IMR-90 (cell line): ENCODE measurements at regions not wholly inside any gene's neighbourhood (a gene's known extent, or its start where the extent isn't known, plus 50 kb on each side); places are given as distances from the start of the nearest gene placed in this dataset.

Experiments used
- ATAC-seq: fragments of 200-7000 bp; cut with Tn5 transposase; 2 replicates; pipeline ENCODE4 v1.9.1; 2020; ENCODE audit warnings: low read depth, mild to moderate bottlenecking, moderate library complexity
- BruUV-seq: library from RNA; stranded (reverse); fragments of 400-500 nt; replicated peaks from 2 replicates; lab custom pipeline; 2021; lab: Mats Ljungman, UMichigan
- CTCF ChIA-PET: fragments of 300-600 bp; formaldehyde crosslinking; extraction: SDS; loops from one replicate; lab custom pipeline; 2021; ENCODE audit warnings: antibody characterized with exemption; lab: Yijun Ruan, JAX
- POLR2A ChIA-PET: fragments of 300-600 bp; sonication (Branson Sonifier 250); formaldehyde crosslinking; loops from one replicate; lab custom pipeline; 2022; ENCODE audit warnings: antibody characterized with exemption; ENCODE audit not compliant: unreplicated experiment; lab: Charles Lee
- DNase-seq: peaks from one replicate; pipeline ENCODE4 v3.0.0; 2013
- H2AFZ ChIP-seq: replicated peaks from 2 replicates; pipeline ENCODE3; 2013; ENCODE audit warnings: low read length, mild to moderate bottlenecking; ENCODE audit not compliant: poor library complexity
- H2AK5ac ChIP-seq: 2 replicates; pipeline ENCODE4 v1.6.1; 2013; ENCODE audit warnings: low read depth, low read length, inconsistent platforms
- H2AK9ac ChIP-seq: replicated peaks from 2 replicates; pipeline ENCODE3; 2013; ENCODE audit warnings: mild to moderate bottlenecking, low read depth, low read length, moderate library complexity; ENCODE audit not compliant: poor library complexity
- H2BK120ac ChIP-seq: 2 replicates; pipeline ENCODE4 v1.6.1; 2013; ENCODE audit warnings: low read depth, low read length, inconsistent platforms
- H2BK15ac ChIP-seq: 3 replicates; pipeline ENCODE4 v1.6.1; 2013; ENCODE audit warnings: low read depth, low read length, inconsistent platforms
- H2BK20ac ChIP-seq: 2 replicates; pipeline ENCODE4 v1.6.1; 2013; ENCODE audit warnings: low read depth, mild to moderate bottlenecking, inconsistent platforms, low read length, moderate library complexity
- H2BK5ac ChIP-seq: 2 replicates; pipeline ENCODE4 v1.6.1; 2013; ENCODE audit warnings: mild to moderate bottlenecking, low read depth, low read length, inconsistent platforms; ENCODE audit not compliant: poor library complexity, severe bottlenecking
- H3K14ac ChIP-seq: replicated peaks from 2 replicates; pipeline ENCODE4 v1.6.1; 2013; ENCODE audit warnings: low read depth, low read length, inconsistent platforms
- H3K18ac ChIP-seq: 2 replicates; pipeline ENCODE4 v1.6.1; 2013; ENCODE audit warnings: low read depth, low read length, control low read depth
- H3K23ac ChIP-seq: 2 replicates; pipeline ENCODE4 v1.6.1; 2013; ENCODE audit warnings: low read depth, low read length, inconsistent platforms
- H3K27ac ChIP-seq: 2 replicates; pipeline ENCODE4 v1.5.1; 2013; ENCODE audit warnings: mild to moderate bottlenecking, control low read depth, low read length; ENCODE audit not compliant: insufficient read depth
- H3K27me3 ChIP-seq: 2 replicates; pipeline ENCODE4 v1.6.1; 2013; ENCODE audit warnings: low read length; ENCODE audit not compliant: control insufficient read depth, insufficient read depth
- H3K36me3 ChIP-seq: 2 replicates; pipeline ENCODE4 v1.6.1; 2013; ENCODE audit warnings: low read length, mixed read lengths; ENCODE audit not compliant: control insufficient read depth, insufficient read depth
- H3K4ac ChIP-seq: 2 replicates; pipeline ENCODE4 v1.6.1; 2013; ENCODE audit warnings: low read depth, low read length, inconsistent platforms
- H3K4me1 ChIP-seq: 2 replicates; pipeline ENCODE4 v1.6.1; 2013; ENCODE audit warnings: low read length, mixed read lengths; ENCODE audit not compliant: control insufficient read depth, insufficient read depth
- H3K4me2 ChIP-seq: 2 replicates; pipeline ENCODE4 v1.6.1; 2013; ENCODE audit warnings: low read depth, mild to moderate bottlenecking, control low read depth, low read length, moderate library complexity
- H3K4me3 ChIP-seq: 2 replicates; pipeline ENCODE4 v1.5.1; 2013; ENCODE audit warnings: low read depth, mild to moderate bottlenecking, control low read depth, low read length, moderate library complexity; ENCODE audit not compliant: insufficient read depth
- H3K56ac ChIP-seq: 2 replicates; pipeline ENCODE4 v1.6.1; 2013; ENCODE audit warnings: low read length, inconsistent platforms; ENCODE audit not compliant: insufficient read depth; ENCODE audit errors: extremely low read depth
- H3K79me1 ChIP-seq, 2 experiments: 2 replicates each; pipeline ENCODE4 v1.6.1; 2013; ENCODE audit warnings: low read length in 2 of 2, inconsistent platforms in 1 of 2, low read depth in 1 of 2
- H3K9ac ChIP-seq: 2 replicates; pipeline ENCODE4 v1.6.1; 2013; ENCODE audit warnings: low read depth, low read length, control low read depth
- H3K9me1 ChIP-seq: 2 replicates; pipeline ENCODE4 v1.6.1; 2013; ENCODE audit warnings: low read length, inconsistent platforms; ENCODE audit not compliant: insufficient read depth
- H3K9me3 ChIP-seq: 2 replicates; pipeline ENCODE4 v1.6.1; 2013; ENCODE audit warnings: low read length; ENCODE audit not compliant: control insufficient read depth, insufficient read depth
- H4K20me1 ChIP-seq: 2 replicates; pipeline ENCODE4 v1.6.1; 2013; ENCODE audit warnings: low read length, inconsistent platforms; ENCODE audit not compliant: insufficient read depth
- H4K5ac ChIP-seq: 2 replicates; pipeline ENCODE4 v1.6.1; 2013; ENCODE audit warnings: mild to moderate bottlenecking, low read depth, low read length, control low read depth
- H4K8ac ChIP-seq, 2 experiments: 2 replicates each; pipeline ENCODE4 v1.6.1; 2013; ENCODE audit warnings: low read depth in 2 of 2, low read length in 2 of 2, control low read depth in 1 of 2, inconsistent platforms in 1 of 2
- H4K91ac ChIP-seq: 2 replicates; pipeline ENCODE4 v1.6.1; 2013; ENCODE audit warnings: low read depth, low read length, inconsistent platforms; ENCODE audit not compliant: insufficient read depth
- BHLHE40 ChIP-seq: fragments of 150-350 bp; IDR thresholded peaks from 2 replicates; pipeline ENCODE4 v1.6.1; 2016; ENCODE audit warnings: mild to moderate bottlenecking, low read depth, low read length
- CEBPB ChIP-seq: IDR thresholded peaks from 2 replicates; pipeline ENCODE4 v1.6.1; 2012; ENCODE audit warnings: low read depth, low read length, improper control_type of control experiment
- CHD1 ChIP-seq: IDR thresholded peaks from 2 replicates; pipeline ENCODE4 v1.6.1; 2012; ENCODE audit warnings: low read depth, low read length, improper control_type of control experiment
- CTCF ChIP-seq: conservative IDR thresholded peaks from 2 replicates; pipeline ENCODE4 v1.5.1; 2012; ENCODE audit warnings: mild to moderate bottlenecking, low read depth, low read length, improper control_type of control experiment
- ELK1 ChIP-seq: fragments of 150-350 bp; IDR thresholded peaks from 2 replicates; pipeline ENCODE4 v1.6.1; 2016; ENCODE audit warnings: low read depth, mild to moderate bottlenecking, low read length, moderate library complexity, borderline replicate concordance
- MAFK ChIP-seq: IDR thresholded peaks from 2 replicates; pipeline ENCODE4 v1.6.1; 2012; ENCODE audit warnings: low read depth, low read length, improper control_type of control experiment
- MAZ ChIP-seq: IDR thresholded peaks from 2 replicates; pipeline ENCODE4 v1.6.1; 2012; ENCODE audit warnings: low read depth, mild to moderate bottlenecking, low read length, improper control_type of control experiment, moderate library complexity, borderline replicate concordance
- MXI1 ChIP-seq: IDR thresholded peaks from 2 replicates; pipeline ENCODE4 v1.6.1; 2012; ENCODE audit warnings: low read depth, mild to moderate bottlenecking, low read length, moderate library complexity, borderline replicate concordance
- NFE2L2 ChIP-seq: fragments of 150-350 bp; IDR thresholded peaks from 2 replicates; pipeline ENCODE4 v1.6.1; 2016; ENCODE audit warnings: low read depth, mild to moderate bottlenecking, low read length
- POLR2A ChIP-seq: IDR thresholded peaks from 2 replicates; pipeline ENCODE4 v1.6.1; 2012; ENCODE audit warnings: mild to moderate bottlenecking, low read depth, low read length
- RAD21 ChIP-seq: IDR thresholded peaks from 2 replicates; pipeline ENCODE4 v1.6.1; 2012; ENCODE audit warnings: low read length, improper control_type of control experiment
- RCOR1 ChIP-seq: IDR thresholded peaks from 2 replicates; pipeline ENCODE4 v1.6.1; 2012; ENCODE audit warnings: mild to moderate bottlenecking, low read length, improper control_type of control experiment; ENCODE audit not compliant: insufficient replicate concordance
- RFX5 ChIP-seq: IDR thresholded peaks from 2 replicates; pipeline ENCODE4 v1.8.0; 2012; ENCODE audit warnings: low read depth, mild to moderate bottlenecking, low read length, moderate library complexity
- SMC3 ChIP-seq: fragments of 150-350 bp; IDR thresholded peaks from 2 replicates; pipeline ENCODE4 v1.6.1; 2016; ENCODE audit warnings: low read depth, mild to moderate bottlenecking, antibody characterized with exemption, low read length, moderate library complexity
- USF2 ChIP-seq: fragments of 150-350 bp; IDR thresholded peaks from 2 replicates; pipeline ENCODE4 v1.6.1; 2017; ENCODE audit warnings: mild to moderate bottlenecking, antibody characterized with exemption, low read length, low read depth
- WGBS, 2 experiments: methylation state at CpG; one replicate each; pipeline versions ENCODE4 v1.1.5 to v1.1.7; 2013; ENCODE audit warnings: missing lambda C conversion rate in 2 of 2; ENCODE audit not compliant: insufficient read length in 1 of 2; ENCODE audit errors: extremely low coverage in 2 of 2; 5-methylcytosine and 5-hydroxymethylcytosine counted together
- dilution Hi-C: fragments of 300-500 bp; cut with HindIII; formaldehyde crosslinking; loops from one replicate; pipeline ENCODE4 v1.14.3; 2018; ENCODE audit warnings: low sequenced_read_pairs; ENCODE audit not compliant: unreplicated experiment
- in situ Hi-C: fragments of 300-500 bp; cut with MboI; formaldehyde crosslinking; loops from 3 replicates; pipeline ENCODE4 v1.14.3; 2019; ENCODE audit warnings: low sequenced_read_pairs, inconsistent platforms, mixed read lengths
- intact Hi-C: fragments of 100-400 bp; cut with micrococcal nuclease; formaldehyde crosslinking; loops from 2 replicates; pipeline ENCODE4 v1.10.0; 2022

- H3K4me1 ChIP-seq, result no peaks in the 10 kb centered on the region
- H4K8ac ChIP-seq, result no peak overlapping the region
- H3K79me1 ChIP-seq, result no peaks in the 10 kb centered on the region
- dilution Hi-C loops, result no loop called here
- H4K5ac ChIP-seq, result no peak overlapping the region
- no peak overlapping the region for H3K14ac ChIP-seq
- no peak overlapping the region for H3K4me2 ChIP-seq
- H3K23ac ChIP-seq, result no peak overlapping the region
- no peaks in the 10 kb centered on the region for H3K9me1 ChIP-seq
- DNase-seq (no peak), ATAC-seq (no peak)
- no peak for TF ChIP-seq MAFK
- TF ChIP-seq RAD21, result no peak
- no peak for TF ChIP-seq CEBPB
- no peak for TF ChIP-seq RCOR1
- no peak for TF ChIP-seq CTCF
- TF ChIP-seq USF2, result no peak
- no peak for TF ChIP-seq SMC3
- no peak for TF ChIP-seq MXI1
- TF ChIP-seq BHLHE40, result no peak
- no peak for TF ChIP-seq NFE2L2
- TF ChIP-seq ELK1, result no peak
- no peak for TF ChIP-seq RFX5
- no peak for TF ChIP-seq MAZ
- no peak for TF ChIP-seq CHD1
- TF ChIP-seq POLR2A, result no peak
- no peak overlapping the region for H3K4ac ChIP-seq
- H2BK20ac ChIP-seq, result no peak overlapping the region
- no peak overlapping the region for H3K56ac ChIP-seq
- H4K91ac ChIP-seq, result no peak overlapping the region
- ChIA-PET POLR2A (no interaction called here), CTCF (no interaction called here)
- BruUV-seq, result no TSS peak
- no peak overlapping the region for H2AK5ac ChIP-seq
- peaks cover 12% of the 10 kb centered on the region for H3K9me3 ChIP-seq
- H3K4me3 ChIP-seq, result no peak overlapping the region
- no peak overlapping the region for H3K9ac ChIP-seq
- no peak overlapping the region for H3K18ac ChIP-seq
- no peaks in the 10 kb centered on the region for H4K20me1 ChIP-seq
- H2BK15ac ChIP-seq, result no peak overlapping the region
- H2AK9ac ChIP-seq, result no peak overlapping the region
- H2BK120ac ChIP-seq, result no peak overlapping the region
- intact Hi-C loops, result no loop called here
- no peak overlapping the region for H2AFZ ChIP-seq
- H2BK5ac ChIP-seq, result no peak overlapping the region
- WGBS, 2 experiments, result no CpG with 5 or more reads among the region's 1 CpG
- in situ Hi-C loops, result no loop called here
- no peaks in the 10 kb centered on the region for H3K36me3 ChIP-seq
- H3K27me3 ChIP-seq, result no peaks in the 10 kb centered on the region
- H3K27ac ChIP-seq, result no peak overlapping the region
Measured at GRCh38 chr3:3355442-3355841, 176.0 kb upstream of the CRBN start.
